T-helper 2 cell treated with Interferon-gamma antibody and Interleukin-4, amounts not matched to agents 5 μg/mL and 100 μg/mL, for 36 hours (primary cell): ENCODE measurements at regions not wholly inside any gene's neighbourhood (a gene's known extent, or its start where the extent isn't known, plus 50 kb on each side); places are given as distances from the start of the nearest gene placed in this dataset.

Experiments used
- DNase-seq: peaks from one replicate; pipeline ENCODE4 v3.0.0; 2021; ENCODE audit warnings: low spot score
- H3K27ac Mint-ChIP-seq: one replicate; pipeline ENCODE4 v1.8.0; 2021; ENCODE audit warnings: mild to moderate bottlenecking, mixed read lengths
- H3K27me3 Mint-ChIP-seq: one replicate; pipeline ENCODE4 v1.8.0; 2021; ENCODE audit warnings: low read depth, mixed read lengths
- H3K36me3 Mint-ChIP-seq: one replicate; pipeline ENCODE4 v1.8.0; 2021; ENCODE audit warnings: low read depth, mixed read lengths
- H3K4me1 Mint-ChIP-seq: one replicate; pipeline ENCODE4 v1.8.0; 2021; ENCODE audit warnings: low read depth, mixed read lengths
- H3K4me3 Mint-ChIP-seq: one replicate; pipeline ENCODE4 v1.8.0; 2022; ENCODE audit warnings: mild to moderate bottlenecking, moderate library complexity, mixed read lengths
- H3K9me3 Mint-ChIP-seq: one replicate; pipeline ENCODE4 v1.8.0; 2021; ENCODE audit warnings: mixed read lengths

GRCh38 chr1:47565676-47566075, 127.8 kb downstream of the FOXD2 start:
- no peak overlapping the region for H3K4me3 Mint-ChIP-seq
- H3K4me1 Mint-ChIP-seq: peaks cover 4% of the 10 kb centered on the region

GRCh38 chr1:47568763-47569162, 130.9 kb downstream of the FOXD2 start:
- DNase-seq: no peak
- no peaks in the 10 kb centered on the region for H3K9me3 Mint-ChIP-seq
- no peaks in the 10 kb centered on the region for H3K36me3 Mint-ChIP-seq
- H3K4me1 Mint-ChIP-seq: peaks cover 3% of the 10 kb centered on the region
- no peak overlapping the region for H3K4me3 Mint-ChIP-seq
- H3K27ac Mint-ChIP-seq: no peak overlapping the region
- H3K27me3 Mint-ChIP-seq: peaks cover 7% of the 10 kb centered on the region

More at GRCh38 chr1:47565676-47566075, 127.8 kb downstream of the FOXD2 start:
- Mint-ChIP-seq H3K36me3 (no peaks in the 10 kb centered on the region), H3K9me3 (no peaks in the 10 kb centered on the region), H3K27ac (no peak overlapping the region), H3K27me3 (peaks cover 6% of the 10 kb centered on the region)
- DNase-seq: no peak

GRCh38 chr1:47569261-47569660, 131.4 kb downstream of the FOXD2 start:
- H3K36me3 Mint-ChIP-seq: no peaks in the 10 kb centered on the region
- no peaks in the 10 kb centered on the region for H3K9me3 Mint-ChIP-seq
- peaks cover 4% of the 10 kb centered on the region for H3K27me3 Mint-ChIP-seq
- H3K4me3 Mint-ChIP-seq: no peak overlapping the region
- no peak overlapping the region for H3K27ac Mint-ChIP-seq
- peaks cover 3% of the 10 kb centered on the region for H3K4me1 Mint-ChIP-seq
- DNase-seq: no peak

GRCh38 chr1:47569681-47570470, 132.0 kb downstream of the FOXD2 start:
- Mint-ChIP-seq H3K36me3 (no peaks in the 10 kb centered on the region), H3K27me3 (peaks cover 4% of the 10 kb centered on the region), H3K4me3 (no peak overlapping the region), H3K4me1 (peaks cover 3% of the 10 kb centered on the region), H3K27ac (no peak overlapping the region), H3K9me3 (no peaks in the 10 kb centered on the region)
- no peak for DNase-seq

GRCh38 chr1:47571161-47571560, 133.3 kb downstream of the FOXD2 start:
- Mint-ChIP-seq H3K4me3 (no peak overlapping the region), H3K9me3 (no peaks in the 10 kb centered on the region), H3K27me3 (peaks cover 4% of the 10 kb centered on the region), H3K36me3 (no peaks in the 10 kb centered on the region), H3K27ac (no peak overlapping the region), H3K4me1 (peaks cover 3% of the 10 kb centered on the region)
- no peak for DNase-seq

GRCh38 chr1:47571952-47572351, 134.1 kb downstream of the FOXD2 start:
- H3K9me3 Mint-ChIP-seq: no peaks in the 10 kb centered on the region
- peaks cover 4% of the 10 kb centered on the region for H3K27me3 Mint-ChIP-seq
- no peak for DNase-seq
- no peak overlapping the region for H3K27ac Mint-ChIP-seq
- peaks cover 3% of the 10 kb centered on the region for H3K4me1 Mint-ChIP-seq
- H3K36me3 Mint-ChIP-seq: no peaks in the 10 kb centered on the region
- H3K4me3 Mint-ChIP-seq: no peak overlapping the region

GRCh38 chr1:47572731-47573430, 135.0 kb downstream of the FOXD2 start:
- Mint-ChIP-seq H3K27me3 (peaks cover 4% of the 10 kb centered on the region), H3K36me3 (no peaks in the 10 kb centered on the region), H3K9me3 (no peaks in the 10 kb centered on the region), H3K4me3 (no peak overlapping the region), H3K27ac (no peak overlapping the region), H3K4me1 (peaks cover 3% of the 10 kb centered on the region)
- DNase-seq: no peak

- Mint-ChIP-seq H3K36me3 (no peaks in the 10 kb centered on the region), H3K27ac (no peak overlapping the region), H3K4me1 (peaks cover 3% of the 10 kb centered on the region), H3K4me3 (no peak overlapping the region), H3K9me3 (no peaks in the 10 kb centered on the region), H3K27me3 (peaks cover 7% of the 10 kb centered on the region)
- DNase-seq: no peak
These were observed 136.8 kb downstream of the FOXD2 start for GRCh38 chr1:47574451-47575165.

GRCh38 chr1:47575855-47576757, 138.3 kb downstream of the FOXD2 start:
- no peaks in the 10 kb centered on the region for H3K4me1 Mint-ChIP-seq
- peaks cover 3% of the 10 kb centered on the region for H3K27me3 Mint-ChIP-seq
- H3K27ac Mint-ChIP-seq: no peak overlapping the region
- H3K36me3 Mint-ChIP-seq: no peaks in the 10 kb centered on the region
- H3K4me3 Mint-ChIP-seq: no peak overlapping the region
- no peaks in the 10 kb centered on the region for H3K9me3 Mint-ChIP-seq
- DNase-seq: no peak

- no peaks in the 10 kb centered on the region for H3K36me3 Mint-ChIP-seq
- H3K4me3 Mint-ChIP-seq: no peak overlapping the region
- H3K9me3 Mint-ChIP-seq: no peaks in the 10 kb centered on the region
- H3K27me3 Mint-ChIP-seq: peaks cover 5% of the 10 kb centered on the region
- DNase-seq: no peak
- H3K27ac Mint-ChIP-seq: no peak overlapping the region
- no peaks in the 10 kb centered on the region for H3K4me1 Mint-ChIP-seq
These were observed 138.9 kb downstream of the FOXD2 start for GRCh38 chr1:47576758-47577115.

- Mint-ChIP-seq H3K27ac (no peak overlapping the region), H3K4me1 (no peaks in the 10 kb centered on the region), H3K36me3 (no peaks in the 10 kb centered on the region), H3K4me3 (no peak overlapping the region), H3K9me3 (no peaks in the 10 kb centered on the region), H3K27me3 (peaks cover 7% of the 10 kb centered on the region)
- DNase-seq: no peak
These were observed 139.6 kb downstream of the FOXD2 start for GRCh38 chr1:47577303-47578025.

GRCh38 chr1:47578026-47578720, 140.3 kb downstream of the FOXD2 start:
- H3K27me3 Mint-ChIP-seq: peaks cover 12% of the 10 kb centered on the region
- H3K4me3 Mint-ChIP-seq: no peak overlapping the region
- H3K27ac Mint-ChIP-seq: no peak overlapping the region
- no peak for DNase-seq
- H3K9me3 Mint-ChIP-seq: no peaks in the 10 kb centered on the region
- H3K36me3 Mint-ChIP-seq: no peaks in the 10 kb centered on the region
- H3K4me1 Mint-ChIP-seq: no peaks in the 10 kb centered on the region
